Vagina (tissue), 2 donors: ENCODE measurements at regions not wholly inside any gene's neighbourhood (a gene's known extent, or its start where the extent isn't known, plus 50 kb on each side); places are given as distances from the start of the nearest gene placed in this dataset.

Source experiments
- POLR2A ChIP-seq, 2 donors: fragments of 450-650 bp; IDR thresholded peaks; one replicate each; pipeline ENCODE4 v1.6.1; 2017; ENCODE audit warnings: antibody characterized with exemption in 2 of 2, mild to moderate bottlenecking in 2 of 2, moderate library complexity in 2 of 2
- POLR2AphosphoS5 ChIP-seq, 2 donors: sonication (generic); formaldehyde crosslinking; IDR thresholded peaks; one replicate each; pipeline ENCODE4 v1.9.0; 2017; ENCODE audit warnings: antibody characterized with exemption in 2 of 2, mild to moderate bottlenecking in 2 of 2, low read depth in 1 of 2; ENCODE audit not compliant: insufficient read depth in 1 of 2
- TF ChIP-seq, protein P1 (sequence below), 3 experiments: fragments of 450-650 bp in 2 of 3; fragments of 200-600 bp in 1 of 3; sonication (generic) in 1 of 3; IDR thresholded peaks; one replicate each; pipeline ENCODE4 v1.5.1; 2017 to 2019; ENCODE audit warnings: antibody characterized with exemption in 3 of 3, mild to moderate bottlenecking in 2 of 3, moderate library complexity in 2 of 3

GRCh38 chr14:48107646-48108045 lies 432.2 kb upstream of the MDGA2 start:
- TF ChIP-seq POLR2A (IDR thresholded peaks at IDR 0.05) (no peak), POLR2AphosphoS5 (IDR thresholded peaks at IDR 0.05; ENCODE audit: insufficient read depth in 1 of 2, low read depth in 1 of 2) (no peak)
- TF ChIP-seq, protein P1, sequence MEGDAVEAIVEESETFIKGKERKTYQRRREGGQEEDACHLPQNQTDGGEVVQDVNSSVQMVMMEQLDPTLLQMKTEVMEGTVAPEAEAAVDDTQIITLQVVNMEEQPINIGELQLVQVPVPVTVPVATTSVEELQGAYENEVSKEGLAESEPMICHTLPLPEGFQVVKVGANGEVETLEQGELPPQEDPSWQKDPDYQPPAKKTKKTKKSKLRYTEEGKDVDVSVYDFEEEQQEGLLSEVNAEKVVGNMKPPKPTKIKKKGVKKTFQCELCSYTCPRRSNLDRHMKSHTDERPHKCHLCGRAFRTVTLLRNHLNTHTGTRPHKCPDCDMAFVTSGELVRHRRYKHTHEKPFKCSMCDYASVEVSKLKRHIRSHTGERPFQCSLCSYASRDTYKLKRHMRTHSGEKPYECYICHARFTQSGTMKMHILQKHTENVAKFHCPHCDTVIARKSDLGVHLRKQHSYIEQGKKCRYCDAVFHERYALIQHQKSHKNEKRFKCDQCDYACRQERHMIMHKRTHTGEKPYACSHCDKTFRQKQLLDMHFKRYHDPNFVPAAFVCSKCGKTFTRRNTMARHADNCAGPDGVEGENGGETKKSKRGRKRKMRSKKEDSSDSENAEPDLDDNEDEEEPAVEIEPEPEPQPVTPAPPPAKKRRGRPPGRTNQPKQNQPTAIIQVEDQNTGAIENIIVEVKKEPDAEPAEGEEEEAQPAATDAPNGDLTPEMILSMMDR (IDR thresholded peaks at IDR 0.05) = no peak
